IMR-90 (cell line): ENCODE measurements at regions not wholly inside any gene's neighbourhood (a gene's known extent, or its start where the extent isn't known, plus 50 kb on each side); places are given as distances from the start of the nearest gene placed in this dataset.

Experiments used
- ATAC-seq: fragments of 200-7000 bp; cut with Tn5 transposase; 2 replicates; pipeline ENCODE4 v1.9.1; 2020; ENCODE audit warnings: low read depth, mild to moderate bottlenecking, moderate library complexity
- BruUV-seq: library from RNA; stranded (reverse); fragments of 400-500 nt; replicated peaks from 2 replicates; lab custom pipeline; 2021; lab: Mats Ljungman, UMichigan
- CTCF ChIA-PET: fragments of 300-600 bp; formaldehyde crosslinking; extraction: SDS; loops from one replicate; lab custom pipeline; 2021; ENCODE audit warnings: antibody characterized with exemption; lab: Yijun Ruan, JAX
- POLR2A ChIA-PET: fragments of 300-600 bp; sonication (Branson Sonifier 250); formaldehyde crosslinking; loops from one replicate; lab custom pipeline; 2022; ENCODE audit warnings: antibody characterized with exemption; ENCODE audit not compliant: unreplicated experiment; lab: Charles Lee
- DNase-seq: peaks from one replicate; pipeline ENCODE4 v3.0.0; 2013
- H2AFZ ChIP-seq: replicated peaks from 2 replicates; pipeline ENCODE3; 2013; ENCODE audit warnings: low read length, mild to moderate bottlenecking; ENCODE audit not compliant: poor library complexity
- H2AK5ac ChIP-seq: 2 replicates; pipeline ENCODE4 v1.6.1; 2013; ENCODE audit warnings: low read depth, low read length, inconsistent platforms
- H2AK9ac ChIP-seq: replicated peaks from 2 replicates; pipeline ENCODE3; 2013; ENCODE audit warnings: mild to moderate bottlenecking, low read depth, low read length, moderate library complexity; ENCODE audit not compliant: poor library complexity
- H2BK120ac ChIP-seq: 2 replicates; pipeline ENCODE4 v1.6.1; 2013; ENCODE audit warnings: low read depth, low read length, inconsistent platforms
- H2BK15ac ChIP-seq: 3 replicates; pipeline ENCODE4 v1.6.1; 2013; ENCODE audit warnings: low read depth, low read length, inconsistent platforms
- H2BK20ac ChIP-seq: 2 replicates; pipeline ENCODE4 v1.6.1; 2013; ENCODE audit warnings: low read depth, mild to moderate bottlenecking, inconsistent platforms, low read length, moderate library complexity
- H2BK5ac ChIP-seq: 2 replicates; pipeline ENCODE4 v1.6.1; 2013; ENCODE audit warnings: mild to moderate bottlenecking, low read depth, low read length, inconsistent platforms; ENCODE audit not compliant: poor library complexity, severe bottlenecking
- H3K14ac ChIP-seq: replicated peaks from 2 replicates; pipeline ENCODE4 v1.6.1; 2013; ENCODE audit warnings: low read depth, low read length, inconsistent platforms
- H3K18ac ChIP-seq: 2 replicates; pipeline ENCODE4 v1.6.1; 2013; ENCODE audit warnings: low read depth, low read length, control low read depth
- H3K23ac ChIP-seq: 2 replicates; pipeline ENCODE4 v1.6.1; 2013; ENCODE audit warnings: low read depth, low read length, inconsistent platforms
- H3K27ac ChIP-seq: 2 replicates; pipeline ENCODE4 v1.5.1; 2013; ENCODE audit warnings: mild to moderate bottlenecking, control low read depth, low read length; ENCODE audit not compliant: insufficient read depth
- H3K27me3 ChIP-seq: 2 replicates; pipeline ENCODE4 v1.6.1; 2013; ENCODE audit warnings: low read length; ENCODE audit not compliant: control insufficient read depth, insufficient read depth
- H3K36me3 ChIP-seq: 2 replicates; pipeline ENCODE4 v1.6.1; 2013; ENCODE audit warnings: low read length, mixed read lengths; ENCODE audit not compliant: control insufficient read depth, insufficient read depth
- H3K4ac ChIP-seq: 2 replicates; pipeline ENCODE4 v1.6.1; 2013; ENCODE audit warnings: low read depth, low read length, inconsistent platforms
- H3K4me1 ChIP-seq: 2 replicates; pipeline ENCODE4 v1.6.1; 2013; ENCODE audit warnings: low read length, mixed read lengths; ENCODE audit not compliant: control insufficient read depth, insufficient read depth
- H3K4me2 ChIP-seq: 2 replicates; pipeline ENCODE4 v1.6.1; 2013; ENCODE audit warnings: low read depth, mild to moderate bottlenecking, control low read depth, low read length, moderate library complexity
- H3K4me3 ChIP-seq: 2 replicates; pipeline ENCODE4 v1.5.1; 2013; ENCODE audit warnings: low read depth, mild to moderate bottlenecking, control low read depth, low read length, moderate library complexity; ENCODE audit not compliant: insufficient read depth
- H3K56ac ChIP-seq: 2 replicates; pipeline ENCODE4 v1.6.1; 2013; ENCODE audit warnings: low read length, inconsistent platforms; ENCODE audit not compliant: insufficient read depth; ENCODE audit errors: extremely low read depth
- H3K79me1 ChIP-seq, 2 experiments: 2 replicates each; pipeline ENCODE4 v1.6.1; 2013; ENCODE audit warnings: low read length in 2 of 2, inconsistent platforms in 1 of 2, low read depth in 1 of 2
- H3K9ac ChIP-seq: 2 replicates; pipeline ENCODE4 v1.6.1; 2013; ENCODE audit warnings: low read depth, low read length, control low read depth
- H3K9me1 ChIP-seq: 2 replicates; pipeline ENCODE4 v1.6.1; 2013; ENCODE audit warnings: low read length, inconsistent platforms; ENCODE audit not compliant: insufficient read depth
- H3K9me3 ChIP-seq: 2 replicates; pipeline ENCODE4 v1.6.1; 2013; ENCODE audit warnings: low read length; ENCODE audit not compliant: control insufficient read depth, insufficient read depth
- H4K20me1 ChIP-seq: 2 replicates; pipeline ENCODE4 v1.6.1; 2013; ENCODE audit warnings: low read length, inconsistent platforms; ENCODE audit not compliant: insufficient read depth
- H4K5ac ChIP-seq: 2 replicates; pipeline ENCODE4 v1.6.1; 2013; ENCODE audit warnings: mild to moderate bottlenecking, low read depth, low read length, control low read depth
- H4K8ac ChIP-seq, 2 experiments: 2 replicates each; pipeline ENCODE4 v1.6.1; 2013; ENCODE audit warnings: low read depth in 2 of 2, low read length in 2 of 2, control low read depth in 1 of 2, inconsistent platforms in 1 of 2
- H4K91ac ChIP-seq: 2 replicates; pipeline ENCODE4 v1.6.1; 2013; ENCODE audit warnings: low read depth, low read length, inconsistent platforms; ENCODE audit not compliant: insufficient read depth
- BHLHE40 ChIP-seq: fragments of 150-350 bp; IDR thresholded peaks from 2 replicates; pipeline ENCODE4 v1.6.1; 2016; ENCODE audit warnings: mild to moderate bottlenecking, low read depth, low read length
- CEBPB ChIP-seq: IDR thresholded peaks from 2 replicates; pipeline ENCODE4 v1.6.1; 2012; ENCODE audit warnings: low read depth, low read length, improper control_type of control experiment
- CHD1 ChIP-seq: IDR thresholded peaks from 2 replicates; pipeline ENCODE4 v1.6.1; 2012; ENCODE audit warnings: low read depth, low read length, improper control_type of control experiment
- CTCF ChIP-seq: conservative IDR thresholded peaks from 2 replicates; pipeline ENCODE4 v1.5.1; 2012; ENCODE audit warnings: mild to moderate bottlenecking, low read depth, low read length, improper control_type of control experiment
- ELK1 ChIP-seq: fragments of 150-350 bp; IDR thresholded peaks from 2 replicates; pipeline ENCODE4 v1.6.1; 2016; ENCODE audit warnings: low read depth, mild to moderate bottlenecking, low read length, moderate library complexity, borderline replicate concordance
- FOS ChIP-seq: fragments of 150-350 bp; IDR thresholded peaks from 2 replicates; pipeline ENCODE4 v1.6.1; 2016; ENCODE audit warnings: low read depth, low read length
- MAFK ChIP-seq: IDR thresholded peaks from 2 replicates; pipeline ENCODE4 v1.6.1; 2012; ENCODE audit warnings: low read depth, low read length, improper control_type of control experiment
- MAZ ChIP-seq: IDR thresholded peaks from 2 replicates; pipeline ENCODE4 v1.6.1; 2012; ENCODE audit warnings: low read depth, mild to moderate bottlenecking, low read length, improper control_type of control experiment, moderate library complexity, borderline replicate concordance
- MXI1 ChIP-seq: IDR thresholded peaks from 2 replicates; pipeline ENCODE4 v1.6.1; 2012; ENCODE audit warnings: low read depth, mild to moderate bottlenecking, low read length, moderate library complexity, borderline replicate concordance
- NFE2L2 ChIP-seq: fragments of 150-350 bp; IDR thresholded peaks from 2 replicates; pipeline ENCODE4 v1.6.1; 2016; ENCODE audit warnings: low read depth, mild to moderate bottlenecking, low read length
- POLR2A ChIP-seq: IDR thresholded peaks from 2 replicates; pipeline ENCODE4 v1.6.1; 2012; ENCODE audit warnings: mild to moderate bottlenecking, low read depth, low read length
- RAD21 ChIP-seq: IDR thresholded peaks from 2 replicates; pipeline ENCODE4 v1.6.1; 2012; ENCODE audit warnings: low read length, improper control_type of control experiment
- RCOR1 ChIP-seq: IDR thresholded peaks from 2 replicates; pipeline ENCODE4 v1.6.1; 2012; ENCODE audit warnings: mild to moderate bottlenecking, low read length, improper control_type of control experiment; ENCODE audit not compliant: insufficient replicate concordance
- RFX5 ChIP-seq: IDR thresholded peaks from 2 replicates; pipeline ENCODE4 v1.8.0; 2012; ENCODE audit warnings: low read depth, mild to moderate bottlenecking, low read length, moderate library complexity
- SMC3 ChIP-seq: fragments of 150-350 bp; IDR thresholded peaks from 2 replicates; pipeline ENCODE4 v1.6.1; 2016; ENCODE audit warnings: low read depth, mild to moderate bottlenecking, antibody characterized with exemption, low read length, moderate library complexity
- USF2 ChIP-seq: fragments of 150-350 bp; IDR thresholded peaks from 2 replicates; pipeline ENCODE4 v1.6.1; 2017; ENCODE audit warnings: mild to moderate bottlenecking, antibody characterized with exemption, low read length, low read depth
- WGBS, 2 experiments: methylation state at CpG; one replicate each; pipeline versions ENCODE4 v1.1.5 to v1.1.7; 2013; ENCODE audit warnings: missing lambda C conversion rate in 2 of 2; ENCODE audit not compliant: insufficient read length in 1 of 2; ENCODE audit errors: extremely low coverage in 2 of 2; 5-methylcytosine and 5-hydroxymethylcytosine counted together
- dilution Hi-C: fragments of 300-500 bp; cut with HindIII; formaldehyde crosslinking; loops from one replicate; pipeline ENCODE4 v1.14.3; 2018; ENCODE audit warnings: low sequenced_read_pairs; ENCODE audit not compliant: unreplicated experiment
- in situ Hi-C: fragments of 300-500 bp; cut with MboI; formaldehyde crosslinking; loops from 3 replicates; pipeline ENCODE4 v1.14.3; 2019; ENCODE audit warnings: low sequenced_read_pairs, inconsistent platforms, mixed read lengths
- intact Hi-C: fragments of 100-400 bp; cut with micrococcal nuclease; formaldehyde crosslinking; loops from 2 replicates; pipeline ENCODE4 v1.10.0; 2022

- Histone ChIP-seq H3K4me1 (no peaks in the 10 kb centered on the region), H3K9ac (no peak overlapping the region), H2BK5ac (no peak overlapping the region), H4K8ac (no peak overlapping the region), H3K27ac (no peak overlapping the region), H3K9me3 (0 out of 2 replicates have a peak, but pooled peaks cover 3% of the 10 kb centered on the region), H3K27me3 (no peaks in the 10 kb centered on the region), H3K4ac (no peak overlapping the region), H3K4me2 (no peak overlapping the region), H2AK5ac (no peak overlapping the region), H2AFZ (no peak overlapping the region), H2BK20ac (no peak overlapping the region), H3K18ac (no peak overlapping the region), H3K56ac (no peak overlapping the region), H3K14ac (no peak overlapping the region; the same call in 1 of the 2 replicates), H2BK120ac (no peak overlapping the region), H3K23ac (no peak overlapping the region), H3K79me1 (no peaks in the 10 kb centered on the region), H3K9me1 (no peaks in the 10 kb centered on the region), H3K4me3 (no peak overlapping the region), H2BK15ac (no peak overlapping the region), H3K36me3 (no peaks in the 10 kb centered on the region), H4K20me1 (no peaks in the 10 kb centered on the region), H4K91ac (no peak overlapping the region), H2AK9ac (no peak overlapping the region), H4K5ac (no peak overlapping the region)
- TF ChIP-seq RFX5 (no peak), RCOR1 (no peak), BHLHE40 (no peak), POLR2A (no peak), ELK1 (no peak), SMC3 (no peak), MAZ (no peak), USF2 (no peak), FOS (no peak), RAD21 (no peak), MAFK (no peak), CTCF (no peak), CEBPB (no peak), NFE2L2 (no peak), CHD1 (no peak), MXI1 (no peak)
- peak; percentile 49 for ATAC-seq
- dilution Hi-C loops (no loop called here), in situ Hi-C loops (no loop called here), intact Hi-C loops (no loop called here)
- WGBS, 2 experiments, result no CpG with 5 or more reads among the region's 2 CpGs
- POLR2A ChIA-PET, result no interaction called here
- DNase-seq, result peak; percentile 35
- CTCF ChIA-PET, result no interaction called here
- BruUV-seq, result no TSS peak
Observed at GRCh38 chr3:180416111-180416594, 185.8 kb upstream of the TTC14 start.
